ENCODE measurements at regions not wholly inside any gene's neighbourhood (a gene's known extent, or its start where the extent isn't known, plus 50 kb on each side); places are given as distances from the start of the nearest gene placed in this dataset.

DNA sequence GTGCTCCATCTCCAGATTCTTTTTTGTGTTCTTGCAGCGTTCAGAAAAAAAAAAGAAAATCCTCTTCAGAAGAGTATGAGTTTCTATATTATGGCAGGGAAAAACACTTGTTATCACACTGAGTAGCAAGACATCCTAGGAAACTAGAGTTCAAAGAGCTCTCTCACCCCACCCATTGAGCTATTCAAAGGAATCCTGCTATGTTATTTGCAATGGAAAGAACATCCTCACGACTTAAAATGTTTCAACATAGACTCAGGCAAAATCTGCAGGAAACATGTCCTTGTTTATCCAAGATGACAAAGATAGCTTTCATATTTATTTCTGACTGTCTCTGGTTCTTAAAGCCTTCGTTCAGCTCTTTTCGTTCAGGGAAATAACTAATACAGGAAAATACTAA, 331.6 kb upstream of the ANO5 start:
- FAIRE-seq (no peak), DNase-seq (ENCODE audit: insufficient read length, low spot score) (no peak)
- TF ChIP-seq TAF1 (IDR thresholded peaks at IDR 0.05; ENCODE audit: low read depth, low read length): no peak
- TF ChIP-seq POU2F2 (IDR thresholded peaks at IDR 0.05; ENCODE audit: low read depth, low read length): no peak
- TF ChIP-seq SPI1 (IDR thresholded peaks at IDR 0.05; ENCODE audit: low read depth, low read length): no peak
- no peak for TF ChIP-seq POLR2AphosphoS5 (IDR thresholded peaks at IDR 0.05; ENCODE audit: low read depth, low read length)
- TF ChIP-seq PAX5 (IDR thresholded peaks at IDR 0.05; ENCODE audit: insufficient read depth, low read length, severe bottlenecking): no peak
- TF ChIP-seq POLR2A (IDR thresholded peaks at IDR 0.05; ENCODE audit: low read depth, low read length): no peak

DNA sequence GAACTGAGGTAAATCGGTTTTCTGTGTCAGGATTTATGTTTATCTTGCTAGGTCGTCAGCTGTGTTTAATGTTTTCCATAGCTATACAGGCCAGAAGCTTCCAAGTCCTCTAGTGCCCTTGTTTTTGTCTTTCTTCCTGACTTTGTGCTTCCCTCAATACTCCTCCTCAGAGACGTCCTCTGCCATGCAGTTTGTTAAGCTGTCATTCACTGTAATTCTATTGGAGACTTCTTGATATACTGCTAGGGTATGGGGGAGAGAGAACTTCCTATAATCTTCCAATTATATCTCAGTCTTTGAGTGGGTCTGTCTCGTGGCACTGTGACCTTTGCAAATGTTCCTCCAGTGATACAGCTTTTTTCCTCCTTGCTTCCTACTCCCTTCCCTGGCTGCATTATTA, 327.3 kb upstream of the ANO5 start:
- no peak for TF ChIP-seq PAX5 (IDR thresholded peaks at IDR 0.05; ENCODE audit: insufficient read depth, low read length, severe bottlenecking)
- TF ChIP-seq SPI1 (IDR thresholded peaks at IDR 0.05; ENCODE audit: low read depth, low read length): no peak
- no peak for TF ChIP-seq TAF1 (IDR thresholded peaks at IDR 0.05; ENCODE audit: low read depth, low read length)
- no peak for FAIRE-seq
- no peak for DNase-seq (ENCODE audit: insufficient read length, low spot score)

DNA sequence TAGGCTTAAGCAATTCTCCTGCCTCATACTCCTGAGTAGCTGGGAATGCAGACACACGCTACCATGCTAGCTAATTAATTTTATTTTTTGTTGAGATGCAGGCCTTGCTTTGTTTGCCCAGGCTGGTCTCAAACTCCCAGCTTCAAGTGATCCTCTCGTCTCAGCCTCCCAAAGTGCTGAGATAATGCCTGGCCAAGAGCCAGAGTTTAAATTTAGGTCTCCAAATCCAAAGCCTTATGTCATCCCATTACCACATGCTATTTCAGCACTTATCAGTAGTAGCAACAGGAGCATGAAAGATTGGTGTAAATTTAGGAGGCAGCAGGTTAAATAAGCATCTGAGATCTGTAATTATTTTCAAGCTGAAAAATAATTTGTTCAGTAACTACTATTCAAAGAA, 326.1 kb upstream of the ANO5 start:
- TF ChIP-seq POLR2AphosphoS5 (IDR thresholded peaks at IDR 0.05; ENCODE audit: low read depth, low read length) (no peak), POU2F2 (IDR thresholded peaks at IDR 0.05; ENCODE audit: low read depth, low read length) (no peak), PAX5 (IDR thresholded peaks at IDR 0.05; ENCODE audit: insufficient read depth, low read length, severe bottlenecking) (no peak), SPI1 (IDR thresholded peaks at IDR 0.05; ENCODE audit: low read depth, low read length) (no peak), POLR2A (IDR thresholded peaks at IDR 0.05; ENCODE audit: low read depth, low read length) (no peak), TAF1 (IDR thresholded peaks at IDR 0.05; ENCODE audit: low read depth, low read length) (no peak)
- FAIRE-seq: no peak
- no peak for DNase-seq (ENCODE audit: insufficient read length, low spot score)

DNA sequence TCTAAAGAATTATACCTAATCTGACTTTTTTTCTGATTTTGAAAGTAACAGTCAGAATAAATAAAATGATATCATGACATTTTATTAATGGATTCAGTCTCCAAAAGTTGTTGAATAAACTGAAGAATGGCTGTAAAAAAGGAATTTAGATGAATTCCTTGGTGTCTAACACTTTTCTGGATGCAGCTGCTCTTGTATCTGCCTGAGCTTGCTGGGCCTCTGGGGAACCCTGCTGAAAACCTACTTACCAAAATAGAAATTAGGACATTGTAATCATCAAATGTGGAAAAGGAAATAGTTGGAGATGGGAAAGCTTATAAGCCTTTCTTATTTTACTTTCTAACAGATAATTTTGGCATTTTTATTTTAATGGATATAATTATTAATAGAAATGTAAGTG, 315.7 kb upstream of the ANO5 start:
- DNase-seq (ENCODE audit: insufficient read length, low spot score) (no peak), FAIRE-seq (no peak)
- TF ChIP-seq SPI1 (IDR thresholded peaks at IDR 0.05; ENCODE audit: low read depth, low read length) (no peak), POLR2A (IDR thresholded peaks at IDR 0.05; ENCODE audit: low read depth, low read length) (no peak), TAF1 (IDR thresholded peaks at IDR 0.05; ENCODE audit: low read depth, low read length) (no peak), PAX5 (IDR thresholded peaks at IDR 0.05; ENCODE audit: insufficient read depth, low read length, severe bottlenecking) (no peak), POLR2AphosphoS5 (IDR thresholded peaks at IDR 0.05; ENCODE audit: low read depth, low read length) (no peak), POU2F2 (IDR thresholded peaks at IDR 0.05; ENCODE audit: low read depth, low read length) (no peak)

DNA sequence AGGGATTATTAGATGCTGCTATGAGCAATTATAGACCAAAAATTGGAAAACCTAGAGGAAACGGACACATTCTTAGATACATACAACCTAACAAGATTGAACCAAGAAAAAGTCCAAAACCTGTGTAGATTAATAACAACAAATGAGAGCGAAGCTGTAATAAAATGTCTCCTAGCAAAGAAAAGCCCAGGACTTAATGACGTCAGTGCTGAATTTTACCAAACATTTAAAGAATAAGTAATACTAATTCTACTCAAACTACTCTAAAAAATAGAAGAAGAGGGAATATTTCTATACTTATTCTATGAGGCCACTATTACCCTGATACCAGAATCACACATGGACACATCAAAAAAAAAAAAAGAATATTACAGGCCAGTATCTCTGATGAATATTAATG, 309.5 kb upstream of the ANO5 start:
- FAIRE-seq: no peak
- no peak for TF ChIP-seq SPI1 (IDR thresholded peaks at IDR 0.05; ENCODE audit: low read depth, low read length)
- TF ChIP-seq TAF1 (IDR thresholded peaks at IDR 0.05; ENCODE audit: low read depth, low read length): no peak
- TF ChIP-seq POLR2A (IDR thresholded peaks at IDR 0.05; ENCODE audit: low read depth, low read length): no peak
- TF ChIP-seq POLR2AphosphoS5 (IDR thresholded peaks at IDR 0.05; ENCODE audit: low read depth, low read length): no peak
- no peak for TF ChIP-seq PAX5 (IDR thresholded peaks at IDR 0.05; ENCODE audit: insufficient read depth, low read length, severe bottlenecking)
- TF ChIP-seq POU2F2 (IDR thresholded peaks at IDR 0.05; ENCODE audit: low read depth, low read length): no peak

DNA sequence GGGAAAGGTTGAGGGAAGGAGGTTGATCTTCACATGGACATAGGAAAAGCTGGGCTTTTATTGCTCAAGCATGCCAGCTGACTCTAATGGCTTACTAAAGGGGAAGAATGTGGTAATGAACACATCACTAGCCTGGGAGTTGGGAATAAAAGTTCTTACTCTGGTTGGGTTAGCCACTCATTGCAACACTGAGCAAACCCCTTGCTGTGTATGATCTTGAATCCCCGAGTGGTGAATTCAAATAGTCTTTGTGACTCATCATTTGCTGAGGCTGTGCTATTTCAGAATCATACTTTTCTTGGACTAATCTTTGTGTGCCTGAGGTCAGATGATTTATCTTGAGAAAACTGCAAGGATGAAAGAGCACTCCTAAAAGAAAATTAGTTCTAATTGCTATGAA, 304.1 kb upstream of the ANO5 start:
- no peak for TF ChIP-seq PAX5 (IDR thresholded peaks at IDR 0.05; ENCODE audit: insufficient read depth, low read length, severe bottlenecking)
- no peak for TF ChIP-seq SPI1 (IDR thresholded peaks at IDR 0.05; ENCODE audit: low read depth, low read length)
- no peak for TF ChIP-seq POU2F2 (IDR thresholded peaks at IDR 0.05; ENCODE audit: low read depth, low read length)
- no peak for TF ChIP-seq POLR2AphosphoS5 (IDR thresholded peaks at IDR 0.05; ENCODE audit: low read depth, low read length)
- TF ChIP-seq TAF1 (IDR thresholded peaks at IDR 0.05; ENCODE audit: low read depth, low read length): no peak
- TF ChIP-seq POLR2A (IDR thresholded peaks at IDR 0.05; ENCODE audit: low read depth, low read length): no peak
- FAIRE-seq (no peak), DNase-seq (ENCODE audit: insufficient read length, low spot score) (no peak)

More for the DNA sequence above, 309.5 kb upstream of the ANO5 start:
- no peak for DNase-seq (ENCODE audit: insufficient read length, low spot score)

DNA sequence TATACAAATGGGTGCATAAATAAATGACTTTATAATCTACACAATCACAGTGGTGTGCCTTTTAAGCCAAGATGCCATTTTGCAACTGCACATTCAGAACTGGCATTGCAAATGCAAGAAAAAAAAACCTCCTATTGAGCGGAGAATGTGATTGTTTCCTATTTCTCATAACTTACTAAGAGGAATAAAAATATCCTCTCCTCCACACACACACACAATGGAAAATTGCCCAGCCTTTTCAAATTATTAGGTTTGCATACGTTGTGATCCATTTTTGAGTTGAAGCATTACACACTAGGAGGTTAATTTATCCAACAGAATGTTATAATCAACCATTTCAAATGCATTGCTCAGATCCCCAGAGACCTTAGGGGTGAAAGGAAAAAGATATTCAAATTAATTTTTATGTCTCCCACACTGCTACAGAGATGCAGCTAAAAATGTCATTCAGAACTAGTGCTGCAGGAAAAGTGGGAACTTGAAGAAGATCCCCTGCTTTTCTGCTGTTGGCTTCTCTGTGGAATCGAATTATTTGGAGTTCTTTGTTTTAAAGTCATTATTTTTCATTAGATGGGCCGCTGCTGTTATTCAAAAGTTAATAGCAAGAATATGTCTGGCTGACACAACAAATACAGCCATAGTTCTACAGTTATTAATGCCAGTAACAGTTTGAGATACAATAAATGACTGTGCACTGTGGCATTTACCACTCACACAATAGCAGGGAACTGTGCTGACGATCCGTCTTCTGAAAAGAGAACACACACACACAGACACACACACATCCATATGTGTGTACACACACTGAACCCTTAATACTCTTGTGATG, 299.9 kb upstream of the ANO5 start:
- FAIRE-seq (no peak), DNase-seq (ENCODE audit: insufficient read length, low spot score) (no peak)
- TF ChIP-seq POLR2AphosphoS5 (IDR thresholded peaks at IDR 0.05; ENCODE audit: low read depth, low read length) (no peak), POU2F2 (IDR thresholded peaks at IDR 0.05; ENCODE audit: low read depth, low read length) (no peak), TAF1 (IDR thresholded peaks at IDR 0.05; ENCODE audit: low read depth, low read length) (no peak), SPI1 (IDR thresholded peaks at IDR 0.05; ENCODE audit: low read depth, low read length) (no peak), POLR2A (IDR thresholded peaks at IDR 0.05; ENCODE audit: low read depth, low read length) (no peak), PAX5 (IDR thresholded peaks at IDR 0.05; ENCODE audit: insufficient read depth, low read length, severe bottlenecking) (no peak)

DNA sequence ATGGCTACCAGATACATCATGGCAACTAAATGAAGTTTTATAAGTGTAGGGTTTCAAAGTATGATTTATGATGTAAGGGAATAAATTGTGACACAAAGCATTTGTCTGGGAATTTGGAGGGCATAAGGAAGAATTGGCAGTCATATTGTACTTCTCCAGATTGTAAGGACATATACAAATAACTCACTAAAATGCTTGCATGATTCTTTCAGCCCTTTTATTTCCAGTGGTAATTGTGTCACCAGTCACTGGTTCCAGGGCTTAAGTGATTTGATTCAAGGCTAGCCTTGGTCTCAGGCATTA, 299.4 kb upstream of the ANO5 start:
- TF ChIP-seq TAF1 (IDR thresholded peaks at IDR 0.05; ENCODE audit: low read depth, low read length) (no peak), POLR2A (IDR thresholded peaks at IDR 0.05; ENCODE audit: low read depth, low read length) (no peak), POU2F2 (IDR thresholded peaks at IDR 0.05; ENCODE audit: low read depth, low read length) (no peak), POLR2AphosphoS5 (IDR thresholded peaks at IDR 0.05; ENCODE audit: low read depth, low read length) (no peak), SPI1 (IDR thresholded peaks at IDR 0.05; ENCODE audit: low read depth, low read length) (no peak), PAX5 (IDR thresholded peaks at IDR 0.05; ENCODE audit: insufficient read depth, low read length, severe bottlenecking) (no peak)
- FAIRE-seq: no peak
- no peak for DNase-seq (ENCODE audit: insufficient read length, low spot score)

DNA sequence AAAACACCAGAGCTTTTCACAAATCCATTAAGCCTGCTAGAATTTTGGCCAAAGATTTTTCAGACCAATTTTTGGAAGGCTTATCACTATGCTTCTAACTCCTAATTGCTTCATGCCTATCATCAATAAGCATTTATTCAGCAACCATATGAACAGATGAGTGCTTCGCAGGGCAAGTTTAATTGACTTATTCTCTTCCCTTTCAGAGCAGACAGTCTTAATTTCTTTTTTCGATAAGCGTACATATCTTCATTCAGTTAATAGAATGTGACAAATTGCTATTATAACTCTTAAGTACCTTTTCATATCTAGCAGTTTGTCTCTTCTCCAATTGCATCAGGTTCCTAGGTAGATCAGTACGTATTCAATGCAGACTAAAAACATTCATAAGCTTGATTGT, 298.4 kb upstream of the ANO5 start:
- FAIRE-seq (no peak), DNase-seq (ENCODE audit: insufficient read length, low spot score) (no peak)
- TF ChIP-seq POLR2AphosphoS5 (IDR thresholded peaks at IDR 0.05; ENCODE audit: low read depth, low read length) (no peak), POLR2A (IDR thresholded peaks at IDR 0.05; ENCODE audit: low read depth, low read length) (no peak), PAX5 (IDR thresholded peaks at IDR 0.05; ENCODE audit: insufficient read depth, low read length, severe bottlenecking) (no peak), SPI1 (IDR thresholded peaks at IDR 0.05; ENCODE audit: low read depth, low read length) (no peak), POU2F2 (IDR thresholded peaks at IDR 0.05; ENCODE audit: low read depth, low read length) (no peak), TAF1 (IDR thresholded peaks at IDR 0.05; ENCODE audit: low read depth, low read length) (no peak)

DNA sequence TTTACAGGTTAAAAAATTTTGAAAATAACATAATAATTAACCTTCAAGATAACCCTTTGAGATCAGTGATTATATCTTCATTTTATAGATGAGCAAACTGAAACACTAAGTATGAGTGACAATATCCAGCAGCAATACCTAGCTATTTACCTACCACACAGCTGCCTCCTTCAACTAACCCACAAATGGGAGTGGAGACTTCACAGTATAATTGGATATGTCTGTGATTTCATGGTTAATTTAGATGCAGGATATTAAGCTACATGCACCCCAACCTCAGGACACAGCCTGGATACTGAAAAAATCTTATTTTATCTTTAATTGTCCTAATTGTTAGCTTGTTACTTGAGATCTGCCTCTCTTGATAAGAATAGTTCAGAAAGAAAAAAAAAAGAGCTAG, 297.2 kb upstream of the ANO5 start:
- FAIRE-seq (no peak), DNase-seq (ENCODE audit: insufficient read length, low spot score) (no peak)
- TF ChIP-seq POU2F2 (IDR thresholded peaks at IDR 0.05; ENCODE audit: low read depth, low read length) (no peak), SPI1 (IDR thresholded peaks at IDR 0.05; ENCODE audit: low read depth, low read length) (no peak), TAF1 (IDR thresholded peaks at IDR 0.05; ENCODE audit: low read depth, low read length) (no peak), POLR2A (IDR thresholded peaks at IDR 0.05; ENCODE audit: low read depth, low read length) (no peak), PAX5 (IDR thresholded peaks at IDR 0.05; ENCODE audit: insufficient read depth, low read length, severe bottlenecking) (no peak), POLR2AphosphoS5 (IDR thresholded peaks at IDR 0.05; ENCODE audit: low read depth, low read length) (no peak)
